ENCODE measurements at regions not wholly inside any gene's neighbourhood (a gene's known extent, or its start where the extent isn't known, plus 50 kb on each side); places are given as distances from the start of the nearest gene placed in this dataset.

DNA sequence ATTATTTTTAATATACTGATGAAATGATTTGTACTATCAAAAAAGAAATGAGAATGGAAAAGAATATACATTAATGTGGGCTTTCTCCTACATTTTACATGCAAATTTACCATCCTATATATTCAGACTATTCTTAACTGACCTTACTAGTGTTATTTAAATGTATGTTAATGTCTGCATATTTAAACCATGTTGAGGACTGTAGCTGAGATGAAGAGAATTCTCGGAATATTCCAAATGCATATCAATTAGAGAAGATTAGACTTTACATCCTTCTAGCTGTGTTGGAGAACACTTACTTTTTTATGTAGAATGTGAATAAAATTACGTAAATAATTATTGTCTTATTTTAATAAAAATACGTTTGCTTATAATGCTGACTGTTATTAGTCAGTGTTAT is 990.1 kb upstream of the LRFN5 start:
- no peak for TF ChIP-seq POLR2AphosphoS5 (IDR thresholded peaks at IDR 0.05; ENCODE audit: low read depth, low read length)
- TF ChIP-seq FOXP2 (optimal IDR thresholded peaks at IDR 0.05; ENCODE audit: borderline replicate concordance, extremely low read depth, extremely low read length, insufficient read depth), result no peak
- TF ChIP-seq REST (IDR thresholded peaks at IDR 0.05; ENCODE audit: insufficient read depth in 1 of 2, low read depth in 2 of 2, low read length in 2 of 2), result no peak
- TF ChIP-seq TAF1 (IDR thresholded peaks at IDR 0.05; ENCODE audit: borderline replicate concordance, insufficient read depth, low read length), result no peak
- TF ChIP-seq SIN3A (IDR thresholded peaks at IDR 0.05; ENCODE audit: borderline replicate concordance, insufficient read depth, low read length), result no peak

Measured in PFSK-1 (cell line).